Hepatocyte (in vitro differentiated cells): ENCODE measurements at regions not wholly inside any gene's neighbourhood (a gene's known extent, or its start where the extent isn't known, plus 50 kb on each side); places are given as distances from the start of the nearest gene placed in this dataset.

Experiments used
- EZH2phosphoT487 ChIP-seq: fragments of 200-600 bp; sonication (generic); IDR thresholded peaks from one replicate; pipeline ENCODE4 v1.6.1; 2018; ENCODE audit warnings: antibody characterized with exemption, mild to moderate bottlenecking, low read depth, moderate library complexity; ENCODE audit not compliant: unreplicated experiment, severe bottlenecking
- TF ChIP-seq, protein P1 (sequence below): fragments of 200-600 bp; sonication (generic); IDR thresholded peaks from 2 replicates; pipeline ENCODE4 v1.5.1; 2016; ENCODE audit warnings: antibody characterized with exemption, mild to moderate bottlenecking; ENCODE audit not compliant: poor library complexity

DNA sequence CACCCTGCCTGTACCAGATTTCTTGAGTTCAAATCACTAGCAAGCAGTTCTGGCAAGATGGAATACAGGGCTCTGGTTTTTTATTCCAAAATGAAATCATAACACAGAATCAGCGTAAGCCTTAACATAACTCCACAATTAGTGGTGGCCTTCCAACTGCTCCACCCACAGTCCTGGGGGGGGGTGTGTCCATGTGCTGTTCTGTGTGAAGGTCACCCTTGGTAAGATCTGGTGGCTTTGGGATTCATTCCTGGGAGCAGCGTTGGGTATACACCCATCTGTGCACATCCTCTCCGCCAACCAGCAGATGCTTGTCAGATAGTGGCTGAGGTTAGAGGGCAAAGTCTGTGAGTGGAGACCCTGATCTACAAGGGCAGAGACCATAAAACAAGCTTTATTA is 49.9 kb upstream of the CD83 start:
- TF ChIP-seq, protein P1, sequence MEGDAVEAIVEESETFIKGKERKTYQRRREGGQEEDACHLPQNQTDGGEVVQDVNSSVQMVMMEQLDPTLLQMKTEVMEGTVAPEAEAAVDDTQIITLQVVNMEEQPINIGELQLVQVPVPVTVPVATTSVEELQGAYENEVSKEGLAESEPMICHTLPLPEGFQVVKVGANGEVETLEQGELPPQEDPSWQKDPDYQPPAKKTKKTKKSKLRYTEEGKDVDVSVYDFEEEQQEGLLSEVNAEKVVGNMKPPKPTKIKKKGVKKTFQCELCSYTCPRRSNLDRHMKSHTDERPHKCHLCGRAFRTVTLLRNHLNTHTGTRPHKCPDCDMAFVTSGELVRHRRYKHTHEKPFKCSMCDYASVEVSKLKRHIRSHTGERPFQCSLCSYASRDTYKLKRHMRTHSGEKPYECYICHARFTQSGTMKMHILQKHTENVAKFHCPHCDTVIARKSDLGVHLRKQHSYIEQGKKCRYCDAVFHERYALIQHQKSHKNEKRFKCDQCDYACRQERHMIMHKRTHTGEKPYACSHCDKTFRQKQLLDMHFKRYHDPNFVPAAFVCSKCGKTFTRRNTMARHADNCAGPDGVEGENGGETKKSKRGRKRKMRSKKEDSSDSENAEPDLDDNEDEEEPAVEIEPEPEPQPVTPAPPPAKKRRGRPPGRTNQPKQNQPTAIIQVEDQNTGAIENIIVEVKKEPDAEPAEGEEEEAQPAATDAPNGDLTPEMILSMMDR, result no peak
- no peak for TF ChIP-seq EZH2phosphoT487
